ENCODE measurements at regions not wholly inside any gene's neighbourhood (a gene's known extent, or its start where the extent isn't known, plus 50 kb on each side); places are given as distances from the start of the nearest gene placed in this dataset.

- no peak for DNase-seq
These were observed 96.8 kb upstream of the PLET1 start for GRCh38 chr11:112357488-112357887.

GRCh38 chr11:112361396-112361795 is 100.7 kb upstream of the PLET1 start:
- no peak for DNase-seq

- DNase-seq = no peak
These were observed 102.9 kb upstream of the PLET1 start for GRCh38 chr11:112363527-112363926.

GRCh38 chr11:112364962-112365481 is 104.4 kb upstream of the PLET1 start:
- DNase-seq = no peak

- DNase-seq = no peak
These were observed 105.4 kb upstream of the PLET1 start for GRCh38 chr11:112366012-112366411.

- no peak for DNase-seq
These were observed 106.1 kb upstream of the PLET1 start for GRCh38 chr11:112366777-112367176.

GRCh38 chr11:112367461-112367860 is 106.8 kb upstream of the PLET1 start:
- DNase-seq = no peak

- no peak for DNase-seq
These were observed 107.2 kb upstream of the PLET1 start for GRCh38 chr11:112367895-112368294.

- DNase-seq = no peak
These were observed 107.7 kb upstream of the PLET1 start for GRCh38 chr11:112368381-112368780.

- DNase-seq = no peak
These were observed 108.7 kb upstream of the PLET1 start for GRCh38 chr11:112369374-112369773.

GRCh38 chr11:112369916-112370315 is 109.3 kb upstream of the PLET1 start:
- DNase-seq = no peak

- no peak for DNase-seq
These were observed 114.0 kb upstream of the PLET1 start for GRCh38 chr11:112374486-112375140.

GRCh38 chr11:112377946-112378345 is 117.3 kb upstream of the PLET1 start:
- no peak for DNase-seq

- no peak for DNase-seq
These were observed 119.8 kb upstream of the PLET1 start for GRCh38 chr11:112380464-112380863.

GRCh38 chr11:112381578-112381977 is 120.9 kb upstream of the PLET1 start:
- no peak for DNase-seq

GRCh38 chr11:112382561-112382960 is 121.9 kb upstream of the PLET1 start:
- DNase-seq = no peak

GRCh38 chr11:112388496-112388895 is 127.8 kb upstream of the PLET1 start:
- DNase-seq = no peak

GRCh38 chr11:112391086-112391485 is 130.4 kb upstream of the PLET1 start:
- no peak for DNase-seq

- peak; percentile 86 for DNase-seq
These were observed 132.2 kb upstream of the PLET1 start for GRCh38 chr11:112392904-112393303.

- DNase-seq = no peak
These were observed 133.6 kb upstream of the PLET1 start for GRCh38 chr11:112394304-112394703.

- no peak for DNase-seq
These were observed 135.4 kb upstream of the PLET1 start for GRCh38 chr11:112396076-112396475.

GRCh38 chr11:112398798-112399478 is 138.3 kb upstream of the PLET1 start:
- DNase-seq = no peak

GRCh38 chr11:112400476-112401014 is 139.9 kb upstream of the PLET1 start:
- DNase-seq = no peak

GRCh38 chr11:112401036-112401769 is 140.5 kb upstream of the PLET1 start:
- no peak for DNase-seq
